Progenitor cell of endocrine pancreas (in vitro differentiated cells): ENCODE measurements at regions not wholly inside any gene's neighbourhood (a gene's known extent, or its start where the extent isn't known, plus 50 kb on each side); places are given as distances from the start of the nearest gene placed in this dataset.

Experiments
- DNase-seq: peaks from one replicate; pipeline ENCODE4 v3.0.0; 2021; ENCODE audit warnings: low spot score; ENCODE audit not compliant: unreplicated experiment
- H3K27ac Mint-ChIP-seq: 2 replicates; pipeline ENCODE4 v1.8.0; 2021; ENCODE audit warnings: mild to moderate bottlenecking, moderate library complexity, mixed read lengths
- H3K27me3 Mint-ChIP-seq: 2 replicates; pipeline ENCODE4 v1.8.0; 2021; ENCODE audit warnings: mixed read lengths
- H3K36me3 Mint-ChIP-seq: 2 replicates; pipeline ENCODE4 v1.8.0; 2022; ENCODE audit warnings: mixed read lengths; ENCODE audit not compliant: insufficient read depth
- H3K4me1 Mint-ChIP-seq: 2 replicates; pipeline ENCODE4 v1.8.0; 2021; ENCODE audit warnings: low read depth, mixed read lengths
- H3K4me3 Mint-ChIP-seq: 2 replicates; pipeline ENCODE4 v1.8.0; 2021; ENCODE audit warnings: low read depth, mild to moderate bottlenecking, moderate library complexity, mixed read lengths
- H3K9me3 Mint-ChIP-seq: 2 replicates; pipeline ENCODE4 v1.8.0; 2021; ENCODE audit warnings: low read depth, mixed read lengths
- TF ChIP-seq, protein P1 (sequence below): fragments of 200-600 bp; sonication (generic); IDR thresholded peaks from one replicate; pipeline ENCODE4 v1.5.0; 2021; ENCODE audit warnings: antibody characterized with exemption, mild to moderate bottlenecking; ENCODE audit not compliant: unreplicated experiment

DNA sequence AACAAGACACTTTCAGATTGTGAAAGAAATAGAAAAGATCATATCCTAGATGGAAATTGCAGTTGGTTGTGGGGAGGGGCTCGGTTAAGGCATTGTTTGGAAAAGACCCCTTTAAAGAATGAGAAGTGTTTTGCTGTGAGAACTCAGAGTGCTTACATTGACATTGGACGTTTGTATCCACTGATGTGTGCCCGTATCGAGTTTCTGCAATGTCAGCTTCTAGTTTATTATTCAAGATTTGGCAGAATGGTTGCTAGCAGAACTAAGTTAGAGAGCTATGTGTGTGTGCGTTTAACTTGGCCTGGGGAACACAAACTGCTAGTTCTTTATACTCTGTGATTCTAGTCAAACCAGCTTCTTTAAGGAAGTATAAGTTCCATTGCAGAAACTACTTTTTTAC, 2702.5 kb downstream of the PCDH7 start:
- H3K27ac Mint-ChIP-seq = no peak overlapping the region
- no peak overlapping the region for H3K4me3 Mint-ChIP-seq
- no peak for DNase-seq
- H3K27me3 Mint-ChIP-seq = no peaks in the 10 kb centered on the region
- H3K36me3 Mint-ChIP-seq = no peaks in the 10 kb centered on the region
- H3K4me1 Mint-ChIP-seq = no peaks in the 10 kb centered on the region
- TF ChIP-seq, protein P1, sequence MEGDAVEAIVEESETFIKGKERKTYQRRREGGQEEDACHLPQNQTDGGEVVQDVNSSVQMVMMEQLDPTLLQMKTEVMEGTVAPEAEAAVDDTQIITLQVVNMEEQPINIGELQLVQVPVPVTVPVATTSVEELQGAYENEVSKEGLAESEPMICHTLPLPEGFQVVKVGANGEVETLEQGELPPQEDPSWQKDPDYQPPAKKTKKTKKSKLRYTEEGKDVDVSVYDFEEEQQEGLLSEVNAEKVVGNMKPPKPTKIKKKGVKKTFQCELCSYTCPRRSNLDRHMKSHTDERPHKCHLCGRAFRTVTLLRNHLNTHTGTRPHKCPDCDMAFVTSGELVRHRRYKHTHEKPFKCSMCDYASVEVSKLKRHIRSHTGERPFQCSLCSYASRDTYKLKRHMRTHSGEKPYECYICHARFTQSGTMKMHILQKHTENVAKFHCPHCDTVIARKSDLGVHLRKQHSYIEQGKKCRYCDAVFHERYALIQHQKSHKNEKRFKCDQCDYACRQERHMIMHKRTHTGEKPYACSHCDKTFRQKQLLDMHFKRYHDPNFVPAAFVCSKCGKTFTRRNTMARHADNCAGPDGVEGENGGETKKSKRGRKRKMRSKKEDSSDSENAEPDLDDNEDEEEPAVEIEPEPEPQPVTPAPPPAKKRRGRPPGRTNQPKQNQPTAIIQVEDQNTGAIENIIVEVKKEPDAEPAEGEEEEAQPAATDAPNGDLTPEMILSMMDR = no peak
- no peaks in the 10 kb centered on the region for H3K9me3 Mint-ChIP-seq

DNA sequence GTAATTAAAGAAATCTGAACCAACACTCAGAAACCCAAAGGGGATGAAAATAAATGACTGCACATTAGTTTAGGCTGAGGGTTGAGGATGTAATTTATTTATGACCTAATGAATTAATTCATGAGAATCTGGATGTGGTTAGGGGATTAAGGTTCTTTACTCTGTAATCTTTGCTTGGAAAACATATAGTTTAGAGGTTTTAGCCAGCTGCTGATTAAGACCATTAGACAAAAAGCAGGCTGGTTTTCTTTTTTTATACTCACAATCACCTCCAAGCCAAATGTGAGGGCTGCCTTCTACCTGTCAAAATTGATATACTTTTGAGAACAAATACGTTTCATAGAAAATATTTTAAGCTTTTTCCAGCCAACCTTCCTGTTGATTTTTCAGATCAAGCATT, 2705.8 kb downstream of the PCDH7 start:
- Mint-ChIP-seq H3K36me3 (no peaks in the 10 kb centered on the region), H3K27me3 (no peaks in the 10 kb centered on the region), H3K4me3 (no peak overlapping the region), H3K9me3 (no peaks in the 10 kb centered on the region), H3K4me1 (no peaks in the 10 kb centered on the region), H3K27ac (no peak overlapping the region)
- no peak for DNase-seq
- TF ChIP-seq, protein P1 = no peak

DNA sequence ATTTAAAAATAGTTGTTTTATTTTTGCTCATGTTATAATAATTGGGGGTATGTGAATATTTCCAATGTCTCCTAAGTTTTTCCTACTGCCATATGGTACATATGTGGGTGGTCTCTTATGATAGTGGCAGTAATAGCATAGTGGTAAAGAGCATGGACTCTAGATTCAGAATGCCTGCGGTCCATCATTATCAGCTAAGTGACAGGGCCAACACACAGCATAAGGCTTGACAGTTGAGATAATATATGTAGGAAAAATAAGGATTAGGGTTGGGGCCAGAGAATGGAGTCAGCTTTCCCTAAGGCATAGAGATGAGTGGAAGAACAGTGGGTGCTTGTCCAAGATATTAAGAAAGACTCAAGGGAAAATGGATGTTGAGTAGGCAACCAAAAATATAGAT, 2707.5 kb downstream of the PCDH7 start:
- no peaks in the 10 kb centered on the region for H3K36me3 Mint-ChIP-seq
- TF ChIP-seq, protein P1 = no peak
- H3K9me3 Mint-ChIP-seq = no peaks in the 10 kb centered on the region
- H3K4me1 Mint-ChIP-seq = no peaks in the 10 kb centered on the region
- no peak overlapping the region for H3K4me3 Mint-ChIP-seq
- DNase-seq = no peak
- H3K27ac Mint-ChIP-seq = no peak overlapping the region
- H3K27me3 Mint-ChIP-seq = no peaks in the 10 kb centered on the region

DNA sequence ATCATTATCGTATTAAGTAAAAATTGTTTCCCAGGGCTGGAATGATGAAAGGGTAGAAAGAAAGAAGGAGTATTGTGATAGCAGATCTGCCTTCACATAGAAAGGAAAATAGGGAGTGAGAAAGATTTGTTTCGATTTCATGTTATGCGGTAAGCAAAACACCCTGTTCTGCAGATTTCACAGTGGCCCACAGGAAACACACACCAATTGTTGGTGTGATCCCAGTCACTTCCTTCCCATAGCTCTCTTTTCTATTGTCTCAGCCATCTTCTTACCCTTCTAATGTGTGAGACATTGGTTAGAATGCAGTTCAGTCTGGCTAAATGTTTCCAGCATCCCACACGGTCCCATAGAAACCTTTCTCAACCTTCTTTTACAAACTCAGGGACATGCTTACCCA, 2709.8 kb downstream of the PCDH7 start:
- Mint-ChIP-seq H3K27ac (no peak overlapping the region), H3K9me3 (no peaks in the 10 kb centered on the region), H3K4me1 (no peaks in the 10 kb centered on the region), H3K27me3 (no peaks in the 10 kb centered on the region), H3K4me3 (no peak overlapping the region), H3K36me3 (no peaks in the 10 kb centered on the region)
- TF ChIP-seq, protein P1 = no peak
- DNase-seq = no peak

DNA sequence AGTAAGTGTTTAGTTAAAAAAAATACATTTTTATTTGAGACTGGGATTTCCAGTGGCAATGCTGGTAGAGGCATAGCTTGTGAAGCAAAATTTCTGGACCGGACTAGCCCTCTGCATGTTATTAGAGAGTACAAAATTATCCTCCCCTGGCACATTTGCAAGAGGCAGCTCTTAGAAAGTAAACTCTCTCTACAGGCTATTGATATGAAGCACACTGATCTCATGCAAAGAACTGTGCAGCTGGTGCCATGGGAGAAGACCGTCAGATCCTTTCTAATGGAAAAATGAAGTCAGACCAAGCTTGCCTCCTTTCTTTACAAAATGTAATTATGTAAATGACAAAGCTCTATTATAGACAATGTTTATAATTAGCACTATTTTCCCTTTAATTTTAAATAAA, 2717.2 kb downstream of the PCDH7 start:
- Mint-ChIP-seq H3K27me3 (no peaks in the 10 kb centered on the region), H3K9me3 (no peaks in the 10 kb centered on the region), H3K4me1 (no peaks in the 10 kb centered on the region), H3K4me3 (no peak overlapping the region), H3K27ac (no peak overlapping the region), H3K36me3 (no peaks in the 10 kb centered on the region)
- no peak for DNase-seq
- TF ChIP-seq, protein P1 = no peak
